ENCODE measurements at regions not wholly inside any gene's neighbourhood (a gene's known extent, or its start where the extent isn't known, plus 50 kb on each side); places are given as distances from the start of the nearest gene placed in this dataset.

DNA sequence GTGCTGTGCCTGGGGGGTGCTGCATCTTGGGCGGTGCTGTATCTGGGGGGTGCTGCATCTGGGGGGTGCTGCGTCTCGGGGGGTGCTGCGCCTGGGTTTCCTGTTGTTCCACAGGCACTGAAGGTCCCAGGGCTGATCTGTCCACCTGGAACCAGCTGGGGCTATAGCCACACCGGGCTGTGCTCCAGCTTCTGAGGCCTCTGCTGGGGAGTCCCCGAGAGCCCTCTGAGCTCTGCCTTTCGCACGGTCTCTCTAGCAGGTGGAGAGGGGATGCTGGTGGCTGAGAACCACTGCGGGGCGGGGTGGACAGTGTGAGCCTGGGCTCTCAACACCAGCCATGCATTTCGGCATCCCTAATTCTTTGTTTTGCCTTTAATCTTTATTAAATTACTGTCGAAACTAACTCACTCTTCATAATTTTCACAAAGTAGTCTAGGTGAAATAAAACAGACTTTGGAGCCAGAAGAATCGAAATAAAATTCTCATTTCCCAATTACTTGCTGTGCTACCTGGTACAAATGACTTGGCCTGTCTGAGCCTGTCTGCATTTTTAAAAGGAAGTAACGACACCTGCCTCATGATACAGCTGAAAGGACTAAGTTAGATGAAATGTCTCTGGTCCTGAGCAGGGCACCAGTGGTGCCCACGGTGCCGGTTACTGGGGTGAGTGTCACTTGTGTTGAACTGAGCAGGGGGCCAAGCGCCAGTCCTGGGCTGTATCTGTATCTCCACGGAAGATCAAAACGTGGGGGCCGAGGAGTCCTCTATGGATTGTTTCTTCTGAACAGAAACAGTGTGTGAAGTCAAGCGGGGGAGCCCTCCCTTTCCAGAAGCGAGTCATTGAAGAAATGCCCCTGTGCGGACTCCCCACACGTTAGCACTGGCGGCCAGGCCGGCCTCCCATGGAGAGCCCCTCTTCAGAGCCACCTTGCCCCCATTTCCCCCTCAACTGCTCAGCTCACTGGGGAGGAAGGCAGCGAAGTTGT lies 142.0 kb downstream of the ASB1 start:
- WGBS = 85% methylated on average over 27 of the region's 27 CpGs
- Histone ChIP-seq H3K9me3 (ENCODE audit: control insufficient read depth in 4 of 4, low read length in 3 of 4) (no peaks in the 10 kb centered on the region), H3K9ac (ENCODE audit: low read depth in 1 of 2, low read length in 2 of 2) (no peak overlapping the region), H3K36me3 (ENCODE audit: control insufficient read depth in 4 of 4, insufficient read depth in 3 of 4, low read depth in 1 of 4, low read length in 3 of 4) (no peaks in the 10 kb centered on the region), H3K4me3 (ENCODE audit: low read depth in 1 of 3, low read length in 3 of 3) (no peak overlapping the region), H3K4me1 (ENCODE audit: control insufficient read depth in 4 of 4, insufficient read depth in 4 of 4, low read length in 3 of 4) (no peaks in the 10 kb centered on the region), H3K27ac (ENCODE audit: low read depth in 1 of 2, low read length in 2 of 2) (no peak overlapping the region), H3K27me3 (ENCODE audit: control insufficient read depth in 4 of 4, insufficient read depth in 4 of 4, low read length in 3 of 4) (peaks cover 0 to 3% (median 0%) of the 10 kb centered on the region in 4 donors)
- no peak for TF ChIP-seq RAD21 (IDR thresholded peaks at IDR 0.05)
- no peak for DNase-seq (ENCODE audit: low spot score)

DNA sequence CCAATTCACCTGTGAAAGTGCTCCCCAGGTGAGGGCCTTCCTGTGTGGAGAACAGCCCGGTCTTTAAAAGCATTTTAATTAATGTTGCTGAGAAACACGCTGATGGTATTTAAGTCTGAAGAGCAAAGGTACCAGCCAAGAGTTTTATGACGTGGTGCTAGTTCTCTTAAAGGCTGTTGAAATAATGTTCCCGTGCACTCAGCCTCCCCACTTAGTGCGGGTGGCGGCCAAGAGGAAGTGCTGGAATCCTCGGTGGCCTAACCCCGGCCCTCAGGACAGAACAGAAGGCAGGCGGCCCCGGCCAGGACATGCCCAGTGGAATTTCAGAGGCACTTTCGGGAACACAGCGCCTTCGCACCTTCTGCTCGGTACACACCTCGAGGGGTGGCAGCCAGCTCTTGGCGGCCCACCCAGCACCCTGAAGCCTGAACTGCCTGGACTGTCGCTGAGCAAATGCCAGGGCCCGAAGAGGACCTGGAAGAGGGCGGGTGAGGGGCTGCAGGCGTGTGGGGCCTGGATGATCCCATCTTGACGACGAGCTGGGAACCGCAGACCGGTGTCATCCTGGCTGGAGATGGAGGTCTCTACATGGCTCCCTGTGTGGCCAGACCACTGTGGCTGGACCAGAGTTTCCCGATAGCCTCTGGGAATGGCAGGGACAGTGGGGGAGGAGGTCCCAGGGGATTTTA lies 142.9 kb downstream of the ASB1 start:
- TF ChIP-seq EGR1 (IDR thresholded peaks at IDR 0.05; ENCODE audit: low read depth in 2 of 2) = no peak
- TF ChIP-seq, protein P1, sequence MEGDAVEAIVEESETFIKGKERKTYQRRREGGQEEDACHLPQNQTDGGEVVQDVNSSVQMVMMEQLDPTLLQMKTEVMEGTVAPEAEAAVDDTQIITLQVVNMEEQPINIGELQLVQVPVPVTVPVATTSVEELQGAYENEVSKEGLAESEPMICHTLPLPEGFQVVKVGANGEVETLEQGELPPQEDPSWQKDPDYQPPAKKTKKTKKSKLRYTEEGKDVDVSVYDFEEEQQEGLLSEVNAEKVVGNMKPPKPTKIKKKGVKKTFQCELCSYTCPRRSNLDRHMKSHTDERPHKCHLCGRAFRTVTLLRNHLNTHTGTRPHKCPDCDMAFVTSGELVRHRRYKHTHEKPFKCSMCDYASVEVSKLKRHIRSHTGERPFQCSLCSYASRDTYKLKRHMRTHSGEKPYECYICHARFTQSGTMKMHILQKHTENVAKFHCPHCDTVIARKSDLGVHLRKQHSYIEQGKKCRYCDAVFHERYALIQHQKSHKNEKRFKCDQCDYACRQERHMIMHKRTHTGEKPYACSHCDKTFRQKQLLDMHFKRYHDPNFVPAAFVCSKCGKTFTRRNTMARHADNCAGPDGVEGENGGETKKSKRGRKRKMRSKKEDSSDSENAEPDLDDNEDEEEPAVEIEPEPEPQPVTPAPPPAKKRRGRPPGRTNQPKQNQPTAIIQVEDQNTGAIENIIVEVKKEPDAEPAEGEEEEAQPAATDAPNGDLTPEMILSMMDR (IDR thresholded peaks at IDR 0.05; ENCODE audit: low read depth, low read length, missing input control) = no peak
- TF ChIP-seq FOXA1 (IDR thresholded peaks at IDR 0.05) = no peak
- TF ChIP-seq HNF4A (conservative IDR thresholded peaks at IDR 0.05) = no peak
- no peak for TF ChIP-seq RXRA (IDR thresholded peaks at IDR 0.05)
- TF ChIP-seq GABPA (IDR thresholded peaks at IDR 0.05 in 1 of 2, conservative IDR thresholded peaks at IDR 0.05 in 1 of 2) = no peak
- TF ChIP-seq RAD21 (IDR thresholded peaks at IDR 0.05) = no peak
- TF ChIP-seq HNF4G (IDR thresholded peaks at IDR 0.05) = no peak
- TF ChIP-seq NR2F2 (IDR thresholded peaks at IDR 0.05) = no peak
- no peaks in the 10 kb centered on the region for H3K9me3 ChIP-seq (ENCODE audit: control insufficient read depth in 4 of 4, low read length in 3 of 4)
- no peak overlapping the region for H3K4me3 ChIP-seq (ENCODE audit: low read depth in 1 of 3, low read length in 3 of 3)
- no peak overlapping the region for H3K27ac ChIP-seq (ENCODE audit: low read depth in 1 of 2, low read length in 2 of 2)
- WGBS = 83% methylated on average over 25 of the region's 25 CpGs
- H3K9ac ChIP-seq (ENCODE audit: low read depth in 1 of 2, low read length in 2 of 2) = no peak overlapping the region
- H3K27me3 ChIP-seq (ENCODE audit: control insufficient read depth in 4 of 4, insufficient read depth in 4 of 4, low read length in 3 of 4) = peaks cover 0 to 3% (median 0%) of the 10 kb centered on the region in 4 donors
- DNase-seq (ENCODE audit: low spot score) = no peak
- H3K36me3 ChIP-seq (ENCODE audit: control insufficient read depth in 4 of 4, insufficient read depth in 3 of 4, low read depth in 1 of 4, low read length in 3 of 4) = no peaks in the 10 kb centered on the region
- no peaks in the 10 kb centered on the region for H3K4me1 ChIP-seq (ENCODE audit: control insufficient read depth in 4 of 4, insufficient read depth in 4 of 4, low read length in 3 of 4)

DNA sequence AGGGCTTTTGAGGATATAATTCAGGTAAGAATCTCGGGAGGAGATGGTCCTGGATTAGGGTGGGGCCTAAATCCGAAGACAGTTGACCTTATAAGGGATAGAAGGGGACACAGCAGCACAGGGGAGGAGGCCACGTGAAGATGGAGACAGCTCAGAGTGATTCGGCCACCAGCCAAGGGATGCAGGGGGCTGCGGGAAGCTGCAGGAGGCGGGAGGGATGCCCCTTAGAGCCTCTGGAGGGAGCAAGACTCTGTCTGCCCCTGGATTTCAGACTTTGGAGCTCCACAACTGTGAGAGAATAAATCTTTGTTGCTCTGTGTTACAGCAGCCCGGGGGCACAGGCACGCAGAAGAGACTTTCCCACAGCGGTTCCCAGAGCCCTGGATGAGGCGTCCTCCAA lies 143.7 kb downstream of the ASB1 start:
- no peak overlapping the region for H3K4me3 ChIP-seq (ENCODE audit: low read depth in 1 of 3, low read length in 3 of 3)
- no peak overlapping the region for H3K27ac ChIP-seq (ENCODE audit: low read depth in 1 of 2, low read length in 2 of 2)
- H3K4me1 ChIP-seq (ENCODE audit: control insufficient read depth in 4 of 4, insufficient read depth in 4 of 4, low read length in 3 of 4) = no peaks in the 10 kb centered on the region
- WGBS = 89% methylated on average over 10 of the region's 10 CpGs
- no peak for DNase-seq (ENCODE audit: low spot score)
- H3K36me3 ChIP-seq (ENCODE audit: control insufficient read depth in 4 of 4, insufficient read depth in 3 of 4, low read depth in 1 of 4, low read length in 3 of 4) = no peaks in the 10 kb centered on the region
- no peak for TF ChIP-seq FOXA1 (IDR thresholded peaks at IDR 0.05)
- TF ChIP-seq, protein P1 (IDR thresholded peaks at IDR 0.05; ENCODE audit: low read depth, low read length, missing input control) = no peak
- no peak for TF ChIP-seq TAF1 (conservative IDR thresholded peaks at IDR 0.05)
- TF ChIP-seq REST (IDR thresholded peaks at IDR 0.05) = no peak
- no peak for TF ChIP-seq JUND (IDR thresholded peaks at IDR 0.05)
- no peak for TF ChIP-seq RAD21 (IDR thresholded peaks at IDR 0.05)
- TF ChIP-seq HNF4G (IDR thresholded peaks at IDR 0.05) = no peak
- TF ChIP-seq EGR1 (IDR thresholded peaks at IDR 0.05; ENCODE audit: low read depth in 2 of 2) = no peak
- TF ChIP-seq YY1 (IDR thresholded peaks at IDR 0.05) = no peak
- H3K9ac ChIP-seq (ENCODE audit: low read depth in 1 of 2, low read length in 2 of 2) = no peak overlapping the region
- no peaks in the 10 kb centered on the region for H3K9me3 ChIP-seq (ENCODE audit: control insufficient read depth in 4 of 4, low read length in 3 of 4)
- H3K27me3 ChIP-seq (ENCODE audit: control insufficient read depth in 4 of 4, insufficient read depth in 4 of 4, low read length in 3 of 4) = peaks cover 0 to 3% (median 0%) of the 10 kb centered on the region in 4 donors
